RKO (cell line): ENCODE measurements at regions not wholly inside any gene's neighbourhood (a gene's known extent, or its start where the extent isn't known, plus 50 kb on each side); places are given as distances from the start of the nearest gene placed in this dataset.

Experiments
- DNase-seq: peaks from one replicate; pipeline ENCODE4 v3.0.0-alpha.2; 2016; ENCODE audit warnings: low spot score

GRCh38 chr2:176680916-176681516 lies 411.8 kb downstream of the MTX2 start:
- DNase-seq: peak; percentile 40

- no peak for DNase-seq
Observed at GRCh38 chr2:176681584-176682115, 412.4 kb downstream of the MTX2 start.

- no peak for DNase-seq
Observed at GRCh38 chr2:176682278-176682677, 413.0 kb downstream of the MTX2 start.

DNA sequence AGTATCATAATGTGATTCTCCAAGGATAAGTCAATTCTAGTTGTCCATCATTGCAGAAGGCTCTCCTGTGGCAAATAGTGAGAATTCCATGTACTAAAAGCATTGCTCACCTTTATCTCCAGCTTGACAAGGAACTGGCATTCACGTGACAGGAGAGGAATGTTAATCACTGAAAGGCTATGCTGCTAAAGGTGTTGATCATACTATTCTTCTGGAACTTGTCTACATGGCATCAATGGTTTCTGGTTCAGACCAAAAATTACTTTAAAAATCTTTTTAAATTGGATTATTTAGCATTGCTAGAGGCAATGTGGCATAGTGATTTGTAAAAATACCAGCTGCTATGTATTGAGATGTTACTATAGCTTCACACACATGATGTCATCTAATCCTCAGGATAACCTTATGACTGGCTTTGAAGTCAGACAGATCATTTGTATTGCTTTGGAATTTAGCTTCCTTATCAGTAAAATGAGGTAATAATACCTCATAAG lies 414.4 kb downstream of the MTX2 start:
- DNase-seq: no peak

- no peak for DNase-seq
Observed at GRCh38 chr2:176685908-176686307, 416.7 kb downstream of the MTX2 start.

DNA sequence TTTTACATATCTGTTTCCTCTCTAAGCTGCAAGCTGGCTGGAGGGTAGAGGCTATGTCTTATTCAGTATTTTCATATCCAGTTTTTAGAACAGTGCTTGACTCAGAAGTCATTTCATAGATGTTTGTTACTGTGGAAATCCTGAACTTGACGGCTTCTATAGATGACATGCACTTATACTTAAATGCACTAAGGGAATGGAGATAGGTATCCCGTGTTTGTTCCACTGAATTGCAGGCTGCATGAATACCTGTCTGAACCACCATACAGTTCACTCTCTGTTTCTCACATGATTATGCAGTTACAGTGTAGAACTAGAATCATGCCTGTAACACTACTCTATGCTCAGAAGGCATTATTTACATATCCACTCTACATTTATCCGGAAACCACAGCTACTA lies 417.1 kb downstream of the MTX2 start:
- DNase-seq: no peak

GRCh38 chr2:176687342-176687741 lies 418.1 kb downstream of the MTX2 start:
- no peak for DNase-seq

- no peak for DNase-seq
Observed at GRCh38 chr2:176687944-176688343, 418.7 kb downstream of the MTX2 start.

GRCh38 chr2:176689711-176690110 lies 420.5 kb downstream of the MTX2 start:
- DNase-seq: no peak

DNA sequence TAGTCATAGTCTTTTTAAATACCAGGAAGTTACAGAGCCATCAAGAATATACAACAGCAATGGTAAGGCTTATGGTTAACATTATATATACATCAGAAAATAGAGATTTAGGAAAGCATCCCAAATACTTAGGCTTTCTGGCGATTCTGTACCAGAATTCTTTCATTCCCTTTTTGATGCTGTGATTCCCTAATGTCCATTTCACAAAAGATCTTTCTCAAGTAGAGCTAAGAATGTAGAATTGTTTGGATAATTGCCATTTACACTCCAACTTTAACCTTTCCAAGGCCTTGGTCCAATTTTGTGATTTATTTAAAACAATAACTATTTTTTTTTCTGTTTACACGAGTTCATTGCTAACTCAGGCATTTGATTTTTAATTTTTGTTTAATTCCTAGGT lies 422.2 kb downstream of the MTX2 start:
- DNase-seq: no peak

GRCh38 chr2:176692533-176692932 lies 423.3 kb downstream of the MTX2 start:
- DNase-seq: no peak

- DNase-seq: no peak
Observed at GRCh38 chr2:176699098-176699497, 429.9 kb downstream of the MTX2 start.

DNA sequence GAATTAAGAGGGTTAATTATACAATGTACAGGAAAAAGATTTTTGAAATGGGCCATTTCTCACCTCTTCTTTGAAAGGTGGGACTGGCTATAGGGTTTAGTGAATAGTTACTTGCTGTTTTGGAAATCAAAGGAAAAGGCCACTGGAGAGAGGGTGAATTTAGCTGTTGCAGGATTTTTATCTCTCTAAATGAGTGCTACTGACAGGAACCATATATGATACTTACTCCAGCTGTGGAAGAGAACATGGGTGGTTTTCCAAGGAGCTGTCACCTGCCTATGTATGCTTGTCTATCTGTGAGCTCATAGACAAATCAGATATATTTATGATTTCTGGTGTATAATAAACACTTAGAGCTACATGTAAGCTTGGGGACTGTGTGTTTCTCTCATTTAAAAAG lies 430.4 kb downstream of the MTX2 start:
- no peak for DNase-seq

DNA sequence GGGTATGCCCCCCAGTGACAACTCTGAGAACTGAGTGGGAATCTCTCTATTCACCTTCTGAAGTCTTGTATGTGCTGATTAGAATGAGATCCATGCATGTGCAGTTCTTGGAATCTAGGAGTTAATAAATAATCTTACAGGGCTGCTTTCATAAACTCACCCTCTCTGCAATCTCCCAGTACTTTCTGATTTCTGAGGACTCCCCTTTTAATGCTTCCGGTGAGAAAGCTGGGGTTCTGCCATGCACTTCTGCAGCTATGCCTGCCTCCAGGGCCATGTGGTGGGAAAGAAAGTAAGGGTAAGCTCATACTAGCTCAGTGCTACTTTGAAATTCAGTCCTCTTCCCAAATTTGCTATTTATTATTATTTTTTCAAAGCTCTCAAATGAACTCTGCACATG lies 432.9 kb downstream of the MTX2 start:
- DNase-seq: no peak

- no peak for DNase-seq
Observed at GRCh38 chr2:176704282-176704858, 435.1 kb downstream of the MTX2 start.

DNA sequence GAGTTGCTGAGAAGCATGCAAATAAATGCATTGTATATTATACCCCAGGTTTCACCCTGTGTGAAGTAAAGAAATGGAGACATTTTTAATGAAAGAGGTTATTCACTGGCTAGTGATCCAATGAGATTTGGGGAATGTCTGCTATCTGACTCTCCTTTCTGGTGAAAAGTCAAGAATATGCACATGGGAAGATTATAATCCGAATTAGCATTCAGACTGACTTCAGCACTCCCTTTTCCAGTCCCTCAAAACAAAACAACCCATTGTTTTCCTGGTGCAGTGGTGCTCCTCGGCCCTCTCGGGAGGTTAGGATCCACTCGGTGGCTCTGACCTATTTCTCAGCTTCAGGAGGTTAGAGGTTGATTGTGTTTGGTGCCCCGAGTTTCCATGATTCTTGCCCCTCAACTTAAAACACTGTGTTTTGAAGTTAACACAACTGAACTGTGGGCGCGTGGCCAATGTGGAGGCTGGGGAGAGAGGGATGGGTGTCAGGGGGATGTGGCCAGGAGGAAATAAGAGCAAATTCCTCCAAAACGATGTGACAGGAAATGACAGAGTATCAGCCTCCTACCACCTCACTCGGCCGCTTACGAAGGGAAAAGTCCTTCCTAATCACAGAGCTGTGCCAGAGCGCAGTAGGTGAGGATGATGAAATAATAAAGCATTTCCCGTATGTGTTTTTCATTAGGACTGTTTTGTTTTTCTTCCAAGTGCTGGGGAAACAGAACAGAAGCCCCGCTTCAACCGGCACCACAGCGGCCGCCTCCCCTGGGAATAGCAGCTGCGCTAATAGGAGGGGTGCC lies 440.1 kb downstream of the MTX2 start:
- no peak for DNase-seq

DNA sequence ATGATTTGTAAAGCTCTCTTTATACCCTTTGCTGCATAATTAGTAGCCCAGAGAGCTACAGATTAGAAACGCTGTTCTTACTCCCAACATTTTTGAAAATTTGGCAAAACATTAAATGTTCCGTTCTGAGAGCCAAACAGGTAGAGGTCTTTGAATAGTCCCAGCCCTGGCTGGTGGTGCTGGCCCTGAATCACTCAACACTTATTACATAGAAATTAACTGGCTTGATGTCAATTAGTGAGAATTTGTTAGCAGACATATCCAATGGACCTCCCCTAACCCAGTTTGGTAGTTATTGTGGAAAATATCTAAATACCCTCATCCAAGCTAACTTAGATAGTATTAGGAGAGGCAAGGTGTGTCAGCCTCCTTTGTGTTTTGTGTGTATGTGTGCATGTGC lies 440.7 kb downstream of the MTX2 start:
- DNase-seq: no peak

DNA sequence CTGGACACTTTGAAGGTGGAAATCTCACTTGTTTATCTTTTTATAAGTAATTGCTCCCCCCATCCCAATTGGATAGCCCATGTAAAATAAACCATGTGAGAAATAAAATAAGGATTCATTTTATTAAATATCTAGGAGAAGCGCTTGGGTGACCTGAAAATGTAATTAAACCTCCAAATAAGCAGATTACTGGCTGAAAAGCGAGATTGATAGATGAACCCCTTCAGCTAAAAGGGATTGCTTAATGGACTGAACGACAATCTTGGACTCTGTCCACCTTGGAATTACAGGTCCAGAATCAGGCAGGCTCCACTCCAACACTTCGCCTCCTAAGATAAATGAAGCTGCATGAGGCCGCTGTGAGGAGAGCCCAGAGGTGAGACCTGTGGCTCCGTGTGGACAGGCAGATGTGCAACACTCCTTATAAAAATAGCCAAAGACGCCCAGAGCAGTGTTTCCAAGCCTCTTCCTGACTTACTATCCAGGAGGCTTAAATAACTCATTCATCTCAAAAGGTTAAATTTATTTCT lies 441.5 kb downstream of the MTX2 start:
- DNase-seq: no peak

GRCh38 chr2:176725873-176726645 lies 456.8 kb downstream of the MTX2 start:
- DNase-seq: no peak

DNA sequence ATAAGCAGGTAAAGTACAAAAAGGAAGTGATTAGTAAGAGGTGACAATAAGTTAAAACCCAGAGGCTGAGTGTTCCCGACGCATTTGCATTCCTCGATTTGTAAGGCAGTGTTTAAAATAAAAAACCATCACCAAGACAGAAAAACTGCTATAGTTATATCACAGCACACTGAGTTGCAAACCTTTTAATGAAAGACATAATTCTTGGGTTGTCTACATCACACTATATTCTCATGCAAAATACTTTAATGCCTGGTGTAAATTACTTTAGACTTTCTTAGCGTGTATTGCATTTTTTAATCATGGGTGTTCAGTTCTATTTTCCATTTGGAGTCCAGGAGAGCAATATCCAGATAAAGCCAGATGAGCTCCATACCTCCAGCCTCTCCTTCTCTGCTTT lies 458.5 kb downstream of the MTX2 start:
- no peak for DNase-seq

GRCh38 chr2:176729706-176730569 lies 460.7 kb downstream of the MTX2 start:
- no peak for DNase-seq
